ENCODE measurements at regions not wholly inside any gene's neighbourhood (a gene's known extent, or its start where the extent isn't known, plus 50 kb on each side); places are given as distances from the start of the nearest gene placed in this dataset.

GRCh38 chr18:42412896-42413295 is 457.9 kb downstream of the PIK3C3 start:
- no peak for DNase-seq

GRCh38 chr18:42413870-42414269 is 458.8 kb downstream of the PIK3C3 start:
- no peak for DNase-seq

- no peak for DNase-seq
Measured at GRCh38 chr18:42414756-42415454, 459.9 kb downstream of the PIK3C3 start.

- no peak for DNase-seq
Measured at GRCh38 chr18:42417189-42417588, 462.2 kb downstream of the PIK3C3 start.

GRCh38 chr18:42418121-42418520 is 463.1 kb downstream of the PIK3C3 start:
- DNase-seq: no peak

- no peak for DNase-seq
Measured at GRCh38 chr18:42425025-42425424, 470.0 kb downstream of the PIK3C3 start.

GRCh38 chr18:42426496-42427015 is 471.5 kb downstream of the PIK3C3 start:
- DNase-seq: no peak

- DNase-seq: no peak
Measured at GRCh38 chr18:42429196-42429595, 474.2 kb downstream of the PIK3C3 start.

- no peak for DNase-seq
Measured at GRCh38 chr18:42436222-42436765, 481.3 kb downstream of the PIK3C3 start.

GRCh38 chr18:42437001-42437400 is 482.0 kb downstream of the PIK3C3 start:
- DNase-seq: no peak

- DNase-seq: no peak
Measured at GRCh38 chr18:42437646-42438045, 482.6 kb downstream of the PIK3C3 start.

- DNase-seq: no peak
Measured at GRCh38 chr18:42442656-42443055, 487.6 kb downstream of the PIK3C3 start.

- no peak for DNase-seq
Measured at GRCh38 chr18:42444349-42444748, 489.3 kb downstream of the PIK3C3 start.

GRCh38 chr18:42445359-42445758 is 490.3 kb downstream of the PIK3C3 start:
- no peak for DNase-seq

GRCh38 chr18:42446195-42446594 is 491.2 kb downstream of the PIK3C3 start:
- DNase-seq: no peak

GRCh38 chr18:42447688-42448087 is 492.7 kb downstream of the PIK3C3 start:
- DNase-seq: no peak

- DNase-seq: no peak
Measured at GRCh38 chr18:42458226-42458625, 503.2 kb downstream of the PIK3C3 start.

GRCh38 chr18:42459873-42460272 is 504.8 kb downstream of the PIK3C3 start:
- no peak for DNase-seq

GRCh38 chr18:42471885-42472284 is 516.9 kb downstream of the PIK3C3 start:
- DNase-seq: no peak

GRCh38 chr18:42473611-42474010 is 518.6 kb downstream of the PIK3C3 start:
- DNase-seq: no peak

- no peak for DNase-seq
Measured at GRCh38 chr18:42474577-42474976, 519.5 kb downstream of the PIK3C3 start.

GRCh38 chr18:42475157-42475556 is 520.1 kb downstream of the PIK3C3 start:
- no peak for DNase-seq

- no peak for DNase-seq
Measured at GRCh38 chr18:42477267-42477666, 522.2 kb downstream of the PIK3C3 start.

GRCh38 chr18:42480441-42480840 is 525.4 kb downstream of the PIK3C3 start:
- no peak for DNase-seq

- DNase-seq: no peak
Measured at GRCh38 chr18:42484648-42485047, 529.6 kb downstream of the PIK3C3 start.
